Activated T-cell treated with anti-CD3 and anti-CD28 coated beads, Interleukin-2, amount 50 U/mL, for 4 hours (primary cell): ENCODE measurements at regions not wholly inside any gene's neighbourhood (a gene's known extent, or its start where the extent isn't known, plus 50 kb on each side); places are given as distances from the start of the nearest gene placed in this dataset.
"Not testable (repeated sequence)": the region's sequence is repeated elsewhere in the genome, so short reads cannot be mapped to it uniquely, and the experiment has no call there.

Source experiments
- ATAC-seq, 2 donors: fragments of 200-7000 bp; cut with Tn5 transposase; one replicate each; pipeline ENCODE4 v1.10.0; 2021
- DNase-seq: peaks from one replicate; pipeline ENCODE4 v3.0.0-alpha.2; 2020
- H3K27me3 Mint-ChIP-seq: one replicate; pipeline ENCODE4 v1.8.0; 2021; ENCODE audit warnings: low read depth, mixed read lengths
- H3K36me3 Mint-ChIP-seq: one replicate; pipeline ENCODE4 v1.8.0; 2022; ENCODE audit warnings: mixed read lengths; ENCODE audit not compliant: insufficient read depth
- H3K4me1 Mint-ChIP-seq: one replicate; pipeline ENCODE4 v1.8.0; 2021; ENCODE audit warnings: low read depth, mixed read lengths
- H3K4me3 Mint-ChIP-seq: one replicate; pipeline ENCODE4 v1.8.0; 2021; ENCODE audit warnings: mild to moderate bottlenecking, moderate library complexity, mixed read lengths
- H3K9me3 Mint-ChIP-seq: one replicate; pipeline ENCODE4 v1.8.0; 2021; ENCODE audit warnings: mixed read lengths

DNA sequence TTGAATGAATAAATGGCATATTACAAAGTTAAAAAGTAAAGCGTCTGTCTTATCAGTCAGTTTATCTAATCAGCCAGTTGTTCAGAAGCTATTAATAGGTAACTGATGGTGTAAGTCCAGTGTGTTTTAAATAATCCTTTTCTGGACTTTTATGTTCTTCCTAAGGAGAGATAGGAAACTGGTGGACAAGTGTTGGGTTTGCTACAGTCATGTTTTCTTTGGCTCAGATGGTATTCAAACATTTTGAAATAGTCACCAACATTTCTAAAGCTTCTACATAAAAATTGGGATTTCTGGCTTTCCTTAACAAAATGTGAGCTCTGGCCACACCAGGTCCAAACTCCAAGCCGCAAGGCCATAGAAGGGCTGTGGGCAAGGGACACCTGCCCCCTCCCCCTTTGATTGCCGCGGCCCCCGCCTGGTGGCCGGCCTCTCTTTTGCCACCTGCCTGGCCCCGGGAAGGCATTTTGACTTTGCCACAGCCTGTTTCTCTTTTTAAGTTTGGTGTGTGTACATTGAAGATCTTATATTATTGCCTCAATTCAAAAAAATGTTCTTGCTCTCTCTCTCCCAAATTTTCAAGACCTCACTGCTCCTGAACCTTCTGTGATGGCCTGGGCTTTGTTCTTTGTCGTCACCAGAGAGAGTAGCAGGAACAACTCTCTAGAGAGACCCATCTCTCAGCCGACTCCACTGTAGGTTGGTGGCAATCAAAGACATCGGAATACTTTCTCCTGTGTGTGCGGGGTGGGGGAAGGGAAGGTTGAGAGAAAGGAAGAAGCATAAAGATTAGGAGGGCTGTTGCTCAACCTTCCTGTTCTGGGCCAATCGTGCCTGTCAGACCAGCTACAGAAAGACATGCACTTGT, 84.0 kb upstream of the ZNF217 start:
- Mint-ChIP-seq H3K4me3 (peak overlapping the region; percentile 42), H3K4me1 (peaks cover 21% of the 10 kb centered on the region), H3K27me3 (no peaks in the 10 kb centered on the region), H3K36me3 (no peaks in the 10 kb centered on the region), H3K9me3 (no peaks in the 10 kb centered on the region)
- DNase-seq (peak; percentile 20), ATAC-seq (peak in 1 of 2 donors; percentile 32)

DNA sequence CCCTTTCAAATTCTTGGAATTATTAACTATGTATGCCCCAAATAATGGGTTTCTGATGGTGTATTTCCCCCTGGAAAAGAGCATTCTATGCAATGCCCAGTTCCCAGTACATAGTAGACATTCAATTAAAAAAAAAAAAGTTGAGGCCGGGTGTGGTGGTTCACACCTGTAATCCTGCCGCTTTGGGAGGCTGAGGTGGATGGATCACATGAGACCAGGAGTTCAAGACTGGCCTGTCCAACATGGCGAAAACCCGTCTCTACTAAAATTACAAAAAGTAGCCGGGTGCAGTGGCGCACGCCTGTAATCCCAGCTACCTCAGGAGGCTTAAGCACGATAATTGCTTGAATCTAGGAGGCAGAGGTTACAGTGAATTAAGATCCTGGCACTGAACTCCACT, 83.3 kb upstream of the ZNF217 start:
- no peaks in the 10 kb centered on the region for H3K9me3 Mint-ChIP-seq
- ATAC-seq = no peak
- no peak overlapping the region for H3K4me3 Mint-ChIP-seq
- no peaks in the 10 kb centered on the region for H3K36me3 Mint-ChIP-seq
- H3K27me3 Mint-ChIP-seq = no peaks in the 10 kb centered on the region
- no peak for DNase-seq
- H3K4me1 Mint-ChIP-seq = peaks cover 21% of the 10 kb centered on the region

DNA sequence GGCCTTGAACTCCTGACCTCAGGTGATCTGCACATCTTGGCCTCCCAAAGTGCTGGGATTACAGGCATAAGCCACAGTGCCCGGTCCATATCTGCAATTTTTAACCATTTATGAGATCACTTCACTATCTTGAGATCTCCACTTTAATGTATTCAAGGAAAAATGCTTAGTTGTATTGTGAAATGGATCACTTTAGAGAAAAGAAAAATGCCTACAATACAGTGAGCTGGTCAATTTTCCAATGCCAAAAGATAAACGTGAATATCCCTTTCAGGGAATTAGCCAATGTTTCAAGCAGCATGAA, 82.8 kb upstream of the ZNF217 start:
- H3K36me3 Mint-ChIP-seq = no peaks in the 10 kb centered on the region
- no peak for ATAC-seq

DNA sequence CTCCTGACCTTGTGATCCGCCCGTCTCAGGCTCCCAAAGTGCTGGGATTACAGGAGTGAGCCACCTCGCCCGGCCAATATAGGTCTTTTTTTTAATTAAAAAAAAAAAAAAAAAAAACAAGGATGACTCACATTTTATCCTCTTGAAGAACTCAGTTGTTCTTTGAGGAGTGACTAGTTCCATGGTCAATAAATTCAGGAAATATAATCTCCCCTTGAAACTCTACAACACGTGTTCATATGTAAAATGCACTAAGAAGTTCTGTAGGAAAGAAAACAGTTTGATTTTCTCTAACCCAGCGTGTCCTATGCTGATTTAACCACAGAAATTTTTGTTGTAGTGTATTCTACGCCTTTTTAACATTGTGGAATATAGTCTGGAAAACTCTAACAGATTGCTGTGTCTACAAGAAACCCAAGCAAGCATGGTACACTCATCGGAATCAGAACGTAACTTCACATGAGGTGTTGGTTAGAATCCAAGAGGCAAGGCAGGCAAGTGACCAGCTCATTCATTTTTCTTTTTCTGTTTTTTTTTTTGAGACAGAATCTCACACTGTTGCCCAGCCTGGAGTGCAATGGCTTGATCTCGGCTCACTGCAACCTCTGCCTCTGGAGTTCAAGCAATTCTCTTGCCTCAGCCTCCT, 79.0 kb upstream of the ZNF217 start:
- DNase-seq = no peak
- Mint-ChIP-seq H3K36me3 (no peaks in the 10 kb centered on the region), H3K4me3 (no peak overlapping the region), H3K4me1 (peaks cover 3% of the 10 kb centered on the region), H3K9me3 (no peaks in the 10 kb centered on the region), H3K27me3 (no peaks in the 10 kb centered on the region)
- ATAC-seq = no peak

More for the DNA sequence above, 82.8 kb upstream of the ZNF217 start:
- no peak overlapping the region for H3K4me3 Mint-ChIP-seq
- no peaks in the 10 kb centered on the region for H3K9me3 Mint-ChIP-seq
- peaks cover 21% of the 10 kb centered on the region for H3K4me1 Mint-ChIP-seq
- H3K27me3 Mint-ChIP-seq = no peaks in the 10 kb centered on the region
- no peak for DNase-seq

DNA sequence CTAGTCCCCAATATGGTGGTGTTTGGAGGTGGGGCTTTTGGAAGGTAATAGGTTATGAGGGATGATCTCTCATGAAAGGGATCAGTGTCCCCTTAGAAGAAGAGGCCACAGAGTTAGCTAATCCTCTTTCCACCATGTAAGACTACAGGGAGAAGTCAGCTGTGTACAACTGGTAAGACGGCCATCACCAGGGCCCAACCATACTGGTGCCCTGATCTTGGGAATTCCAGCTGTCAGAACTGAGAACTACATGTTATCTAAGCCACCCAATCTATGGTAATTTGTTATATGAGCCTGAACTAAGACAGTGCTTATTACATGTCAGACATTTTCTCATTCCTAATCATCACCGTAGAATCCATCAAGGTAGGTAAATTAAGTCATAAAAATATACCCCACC, 77.7 kb upstream of the ZNF217 start:
- no peaks in the 10 kb centered on the region for H3K27me3 Mint-ChIP-seq

DNA sequence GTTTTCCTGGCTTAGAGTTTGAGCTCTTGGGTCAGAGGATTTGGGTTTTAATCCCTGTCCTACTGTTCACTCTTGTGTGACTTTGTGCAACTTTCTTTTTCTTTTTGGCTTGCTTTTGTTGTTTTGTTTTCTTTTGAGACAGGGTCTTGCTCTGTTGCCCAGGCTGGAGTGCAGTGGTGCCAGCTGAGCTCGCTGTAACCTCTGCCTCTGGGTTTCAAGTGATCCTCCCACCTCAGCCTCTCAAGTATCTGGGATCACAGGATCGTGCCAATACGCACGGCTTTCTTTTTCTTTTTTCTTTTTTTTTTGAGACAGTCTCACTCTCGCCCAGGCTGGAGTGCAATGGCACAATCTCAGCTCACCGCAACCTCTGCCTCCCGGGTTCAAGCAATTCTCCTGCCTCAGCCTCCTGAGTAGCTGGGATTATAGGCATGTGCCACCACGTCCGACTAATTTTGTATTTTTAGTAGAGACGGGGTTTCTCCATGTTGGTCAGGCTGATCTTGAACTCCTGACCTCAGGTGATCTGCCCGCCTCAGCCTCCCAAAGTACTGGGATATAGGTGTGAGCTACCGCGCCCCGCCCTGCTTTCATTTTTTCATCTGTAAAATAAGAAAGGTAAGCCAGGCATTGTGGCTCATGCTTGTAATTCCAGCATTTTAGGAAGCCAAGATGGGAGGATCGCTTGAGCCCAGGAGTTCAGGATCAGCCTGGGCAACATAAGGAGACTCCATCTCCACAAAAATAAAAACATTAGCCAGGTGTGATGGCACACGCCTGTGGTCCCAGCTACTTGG, 76.1 kb upstream of the ZNF217 start:
- H3K36me3 Mint-ChIP-seq, DNase-seq, ATAC-seq, H3K9me3 Mint-ChIP-seq, H3K27me3 Mint-ChIP-seq, H3K4me3 Mint-ChIP-seq, H3K4me1 Mint-ChIP-seq: not testable (repeated sequence)

More for the DNA sequence above, 77.7 kb upstream of the ZNF217 start:
- H3K36me3 Mint-ChIP-seq = no peaks in the 10 kb centered on the region
- no peak for ATAC-seq
- DNase-seq = no peak
- H3K9me3 Mint-ChIP-seq = no peaks in the 10 kb centered on the region
- no peak overlapping the region for H3K4me3 Mint-ChIP-seq
- H3K4me1 Mint-ChIP-seq = no peaks in the 10 kb centered on the region

DNA sequence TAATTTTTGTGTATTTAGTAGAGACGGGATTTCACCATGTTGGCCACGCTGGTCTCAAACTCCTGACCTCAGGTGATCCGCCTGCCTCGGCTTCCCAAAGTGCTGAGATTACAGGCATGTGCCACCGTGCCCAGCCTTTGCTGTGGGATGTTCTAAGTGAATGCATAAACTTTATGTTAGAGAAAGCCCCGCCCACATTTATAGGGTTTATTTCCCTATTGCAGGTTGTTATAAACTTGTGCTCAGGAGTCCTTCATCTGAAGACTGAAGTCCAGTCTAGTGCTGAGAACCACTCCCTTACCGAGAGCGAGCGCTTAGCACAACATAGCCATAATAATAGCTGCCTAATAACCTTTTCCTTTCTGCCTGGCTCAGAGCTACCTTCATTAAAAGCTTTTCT, 75.4 kb upstream of the ZNF217 start:
- Mint-ChIP-seq H3K9me3 (no peaks in the 10 kb centered on the region), H3K27me3 (no peaks in the 10 kb centered on the region), H3K4me1 (peaks cover 4% of the 10 kb centered on the region), H3K36me3 (no peaks in the 10 kb centered on the region), H3K4me3 (no peak overlapping the region)
- no peak for ATAC-seq
- DNase-seq = no peak

DNA sequence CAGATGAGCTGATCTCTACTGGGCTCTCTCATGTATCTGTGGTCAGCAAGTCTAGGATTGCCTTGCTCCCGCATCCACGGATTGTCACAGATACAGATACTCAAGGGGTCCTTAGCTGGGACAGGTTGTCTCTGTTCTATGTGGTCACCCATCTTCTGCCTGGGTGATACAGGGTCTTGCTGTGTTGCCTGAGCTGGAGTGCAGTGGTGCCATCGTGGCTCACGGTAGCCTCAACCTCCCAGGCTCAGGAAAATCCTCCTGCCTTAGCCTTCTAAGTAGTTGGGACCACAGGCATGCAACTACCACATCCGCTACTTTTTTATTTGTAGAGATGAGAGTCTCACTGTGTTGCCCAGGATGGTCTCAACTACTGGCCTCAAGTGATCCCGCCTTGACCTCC, 72.5 kb upstream of the ZNF217 start:
- H3K4me3 Mint-ChIP-seq = no peak overlapping the region
- no peaks in the 10 kb centered on the region for H3K27me3 Mint-ChIP-seq
- DNase-seq (no peak), ATAC-seq (no peak)
- H3K36me3 Mint-ChIP-seq = no peaks in the 10 kb centered on the region
- peaks cover 19% of the 10 kb centered on the region for H3K4me1 Mint-ChIP-seq
- H3K9me3 Mint-ChIP-seq = no peaks in the 10 kb centered on the region

DNA sequence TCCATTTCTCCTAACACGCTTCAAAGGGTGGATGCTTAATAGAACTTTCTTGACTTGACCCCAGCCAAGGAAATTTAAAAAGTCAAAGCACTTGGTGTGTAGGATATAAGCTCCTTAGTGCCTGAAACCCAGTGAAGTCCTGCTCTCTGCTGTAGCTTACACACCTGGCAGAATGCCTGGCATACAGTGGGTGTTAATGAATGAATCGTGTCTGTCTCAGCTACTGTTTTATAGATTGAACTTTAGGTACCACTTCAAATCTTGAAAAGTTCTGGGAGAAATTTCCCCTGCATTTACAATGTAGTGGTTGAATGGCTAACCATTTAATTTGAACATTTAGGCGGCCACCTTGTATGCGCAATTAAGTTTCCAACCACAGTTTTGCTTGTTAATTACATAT, 70.5 kb upstream of the ZNF217 start:
- ATAC-seq (no peak), DNase-seq (no peak)
- H3K4me3 Mint-ChIP-seq = no peak overlapping the region
- H3K4me1 Mint-ChIP-seq = peaks cover 33% of the 10 kb centered on the region
- no peaks in the 10 kb centered on the region for H3K36me3 Mint-ChIP-seq
- no peaks in the 10 kb centered on the region for H3K9me3 Mint-ChIP-seq
- no peaks in the 10 kb centered on the region for H3K27me3 Mint-ChIP-seq

DNA sequence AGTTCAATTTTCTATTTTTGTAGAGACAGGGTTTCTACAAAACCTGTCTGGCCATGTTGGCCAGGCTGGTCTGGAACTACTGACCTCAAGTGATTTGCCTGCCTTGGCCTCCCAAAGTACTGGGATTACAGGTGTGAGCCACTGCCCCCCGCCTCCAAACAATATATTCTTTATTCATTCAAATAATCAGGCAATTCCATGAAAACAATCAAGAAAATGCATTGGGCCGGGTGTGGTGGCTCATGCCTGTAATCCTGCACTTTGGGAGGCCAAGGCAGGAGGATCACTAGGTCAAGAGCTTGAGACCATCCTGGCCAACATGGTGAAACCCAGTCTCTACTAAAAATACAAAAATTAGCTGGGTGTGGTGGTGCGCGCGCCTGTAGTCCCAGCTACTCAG, 69.9 kb upstream of the ZNF217 start:
- H3K27me3 Mint-ChIP-seq, DNase-seq, ATAC-seq, H3K4me3 Mint-ChIP-seq, H3K9me3 Mint-ChIP-seq, H3K36me3 Mint-ChIP-seq: not testable (repeated sequence)
- peaks cover 33% of the 10 kb centered on the region for H3K4me1 Mint-ChIP-seq

DNA sequence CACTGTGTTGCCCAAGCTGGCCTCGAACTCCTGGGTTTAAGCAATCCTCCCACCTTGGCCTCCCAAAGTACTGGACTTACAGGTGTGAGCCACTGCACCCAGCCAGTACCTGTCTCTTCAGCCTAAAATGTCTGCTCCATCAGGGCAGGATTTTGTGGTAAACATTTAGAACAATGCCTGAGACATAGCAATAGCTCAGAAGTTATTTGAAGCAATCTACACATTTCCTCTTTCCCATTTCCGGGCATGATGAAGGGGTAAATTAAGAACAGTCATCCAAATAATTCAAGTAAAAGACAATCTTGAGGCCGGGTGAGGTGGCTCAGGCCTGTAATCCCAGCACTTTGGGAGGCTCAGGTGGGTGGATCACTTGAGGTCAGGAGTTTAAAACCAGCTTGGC, 69.0 kb upstream of the ZNF217 start:
- DNase-seq (no peak), ATAC-seq (no peak)
- H3K4me3 Mint-ChIP-seq = no peak overlapping the region
- no peaks in the 10 kb centered on the region for H3K36me3 Mint-ChIP-seq
- H3K9me3 Mint-ChIP-seq = no peaks in the 10 kb centered on the region
- peaks cover 41% of the 10 kb centered on the region for H3K4me1 Mint-ChIP-seq
- no peaks in the 10 kb centered on the region for H3K27me3 Mint-ChIP-seq

DNA sequence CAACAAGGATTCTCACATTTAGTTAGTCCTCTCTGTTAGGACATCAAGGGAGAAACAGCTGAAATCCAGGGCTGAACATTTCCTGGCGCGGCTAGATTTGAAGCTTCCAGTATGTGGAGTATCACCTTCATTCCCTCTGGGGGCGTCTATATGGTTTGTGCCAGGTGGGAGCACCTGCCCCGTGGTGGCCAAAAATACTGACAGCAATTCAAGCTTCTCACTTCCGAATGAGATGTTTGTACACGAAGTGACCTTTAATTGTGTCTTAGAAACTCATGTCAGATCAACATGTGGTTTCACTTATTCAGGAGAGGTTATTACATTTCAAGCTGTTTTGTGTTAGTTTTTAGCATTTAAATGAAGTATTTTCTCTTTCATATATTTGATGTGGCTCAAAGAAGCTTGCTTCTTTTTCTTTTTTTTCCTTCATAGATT, 67.3 kb upstream of the ZNF217 start:
- H3K4me3 Mint-ChIP-seq = peak overlapping the region; percentile 83
- peak; percentile 36 to 55 for ATAC-seq

DNA sequence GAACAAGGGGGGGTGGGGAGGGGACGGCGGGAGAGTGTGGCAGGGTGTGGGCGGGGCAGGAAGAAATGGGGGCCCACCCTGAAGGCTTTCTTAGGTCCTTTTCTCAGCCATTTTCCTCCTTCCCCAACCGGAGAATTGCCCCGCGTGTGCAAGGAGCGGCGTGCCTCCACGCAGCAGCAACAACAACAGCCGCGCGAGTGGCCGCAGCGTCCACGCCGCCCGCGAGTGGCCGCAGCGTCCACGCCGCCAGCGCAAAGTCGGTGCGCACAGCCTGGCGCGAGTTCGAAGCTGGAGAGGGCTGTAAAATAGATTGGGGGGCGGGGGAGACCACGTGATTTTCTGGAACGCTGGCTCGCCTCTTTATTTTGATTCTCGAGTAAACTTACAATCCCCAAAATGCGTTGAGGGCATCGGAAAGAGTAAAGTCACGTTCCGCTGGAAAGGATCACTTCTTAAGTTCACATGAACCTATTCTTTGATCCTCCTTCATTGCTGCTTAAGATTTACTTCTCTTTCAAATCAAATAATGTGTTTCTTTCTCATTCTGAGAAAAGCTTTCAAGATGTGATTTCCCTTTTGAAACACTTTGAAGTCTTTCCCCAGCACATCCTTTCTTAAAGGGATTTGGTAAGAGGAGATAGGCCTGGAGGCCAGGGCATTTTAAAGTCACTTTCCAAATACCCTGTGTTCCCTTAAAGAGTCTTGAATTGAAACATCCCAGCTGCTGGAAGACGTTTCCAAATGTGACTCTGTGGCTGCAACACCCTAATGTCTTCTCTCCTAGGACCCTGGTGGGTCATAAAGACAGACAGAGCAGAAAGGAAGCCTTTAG, 66.7 kb upstream of the ZNF217 start:
- peak overlapping the region; percentile 83 for H3K4me3 Mint-ChIP-seq
- H3K36me3 Mint-ChIP-seq = no peaks in the 10 kb centered on the region
- peaks cover 62% of the 10 kb centered on the region for H3K4me1 Mint-ChIP-seq
- ATAC-seq (peak; percentile 53), DNase-seq (peak; percentile 44)
- no peaks in the 10 kb centered on the region for H3K27me3 Mint-ChIP-seq
- no peaks in the 10 kb centered on the region for H3K9me3 Mint-ChIP-seq

More for the DNA sequence above, 67.3 kb upstream of the ZNF217 start:
- Mint-ChIP-seq H3K4me1 (peaks cover 58% of the 10 kb centered on the region), H3K36me3 (no peaks in the 10 kb centered on the region), H3K27me3 (no peaks in the 10 kb centered on the region), H3K9me3 (no peaks in the 10 kb centered on the region)
- no peak for DNase-seq

DNA sequence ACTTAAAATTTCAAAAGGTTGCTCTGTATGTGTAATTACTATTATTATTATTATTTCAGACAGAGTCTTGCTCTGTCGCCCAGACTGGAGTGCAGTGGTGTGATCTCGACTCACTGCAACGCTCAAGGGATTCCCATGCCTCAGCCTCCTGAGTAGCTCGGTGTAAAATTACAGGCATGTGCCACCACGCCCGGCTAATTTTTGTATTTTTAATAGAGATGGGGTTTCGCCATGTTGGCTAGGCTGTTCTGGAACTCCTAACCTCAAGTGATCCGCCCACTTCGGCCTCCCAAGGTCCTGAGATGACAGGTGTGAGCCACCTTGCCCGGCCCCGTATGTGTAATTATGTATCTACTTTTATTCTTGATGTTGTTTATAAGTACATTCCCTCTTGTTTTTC, 65.3 kb upstream of the ZNF217 start:
- peaks cover 62% of the 10 kb centered on the region for H3K4me1 Mint-ChIP-seq
- DNase-seq (no peak), ATAC-seq (no peak)
- no peaks in the 10 kb centered on the region for H3K27me3 Mint-ChIP-seq
- H3K36me3 Mint-ChIP-seq = no peaks in the 10 kb centered on the region
- no peak overlapping the region for H3K4me3 Mint-ChIP-seq
- H3K9me3 Mint-ChIP-seq = no peaks in the 10 kb centered on the region
